CD14-positive monocyte (primary cell): ENCODE measurements at regions not wholly inside any gene's neighbourhood (a gene's known extent, or its start where the extent isn't known, plus 50 kb on each side); places are given as distances from the start of the nearest gene placed in this dataset.
A peak's percentile ranks its signal among the peaks of the same experiment; 100 is the strongest.
"Not testable (repeated sequence)": the region's sequence is repeated elsewhere in the genome, so short reads cannot be mapped to it uniquely, and the experiment has no call there.

ENCODE experiments used
- DNase-seq, 3 donors: peaks; one replicate each; pipeline ENCODE4 v3.0.0-alpha.2; 2011 to 2022
- H2AFZ ChIP-seq: 2 replicates; pipeline ENCODE4 v1.6.0; 2012; ENCODE audit warnings: mild to moderate bottlenecking, low read depth, low read length, inconsistent platforms; ENCODE audit not compliant: insufficient read depth, poor library complexity, severe bottlenecking
- H3K27ac ChIP-seq, 2 donors: 1 replicate in 1 of 2; 2 replicates in 1 of 2; pipeline ENCODE4 v1.5.1; 2012 to 2013; ENCODE audit warnings: low read length in 2 of 2, control low read depth in 1 of 2, inconsistent platforms in 1 of 2, low read depth in 1 of 2, mild to moderate bottlenecking in 1 of 2
- H3K27me3 ChIP-seq, 2 donors: one replicate each; pipeline versions ENCODE4 v1.6.0 to v1.6.1; 2011 to 2013; ENCODE audit warnings: low read length in 2 of 2; ENCODE audit not compliant: control insufficient read depth in 2 of 2, insufficient read depth in 2 of 2
- H3K36me3 ChIP-seq, 2 donors: replicated peaks in 1 of 2; 1 replicate in 1 of 2; 2 replicates in 1 of 2; pipeline versions ENCODE4 v1.5.1 to v1.6.1; 2012 to 2013; ENCODE audit warnings: low read length in 2 of 2, control low read depth in 1 of 2, inconsistent platforms in 1 of 2, mild to moderate bottlenecking in 1 of 2; ENCODE audit not compliant: insufficient read depth in 2 of 2, control insufficient read depth in 1 of 2
- H3K4me1 ChIP-seq, 2 donors: 1 replicate in 1 of 2; 2 replicates in 1 of 2; pipeline versions ENCODE4 v1.5.1 to v1.6.1; 2012 to 2013; ENCODE audit warnings: low read length in 2 of 2, control low read depth in 1 of 2, inconsistent platforms in 1 of 2, mild to moderate bottlenecking in 1 of 2, moderate library complexity in 1 of 2; ENCODE audit not compliant: insufficient read depth in 2 of 2, control insufficient read depth in 1 of 2
- H3K4me2 ChIP-seq: replicated peaks from 2 replicates; pipeline ENCODE3; 2012; ENCODE audit warnings: low read length, moderate library complexity, mild to moderate bottlenecking; ENCODE audit not compliant: poor library complexity, severe bottlenecking; ENCODE audit errors: extremely low read depth
- H3K4me3 ChIP-seq, 3 experiments: fragments of 200-600 bp in 1 of 3; sonication (generic) in 1 of 3; replicated peaks in 1 of 3; 1 replicate in 2 of 3; 2 replicates in 1 of 3; pipeline ENCODE4 v1.5.1; 2011 to 2013; ENCODE audit warnings: low read length in 3 of 3, mild to moderate bottlenecking in 3 of 3, control low read depth in 2 of 3, low read depth in 2 of 3, inconsistent platforms in 1 of 3, moderate library complexity in 1 of 3
- H3K79me2 ChIP-seq: 2 replicates; pipeline ENCODE4 v1.6.0; 2012; ENCODE audit warnings: mild to moderate bottlenecking, control low read depth, inconsistent platforms, low read length, moderate library complexity; ENCODE audit not compliant: insufficient read depth
- H3K9ac ChIP-seq: 2 replicates; pipeline ENCODE4 v1.6.0; 2017; ENCODE audit warnings: low read length, mild to moderate bottlenecking; ENCODE audit not compliant: insufficient read depth, poor library complexity, severe bottlenecking
- H3K9me3 ChIP-seq, 2 donors: replicated peaks in 1 of 2; 1 replicate in 1 of 2; 2 replicates in 1 of 2; pipeline versions ENCODE4 v1.5.1 to v1.6.1; 2012 to 2013; ENCODE audit warnings: low read length in 2 of 2, control low read depth in 1 of 2; ENCODE audit not compliant: control insufficient read depth in 1 of 2, insufficient read depth in 1 of 2
- H4K20me1 ChIP-seq: 2 replicates; pipeline ENCODE4 v1.6.0; 2012; ENCODE audit warnings: mild to moderate bottlenecking, low read length, control low read depth, moderate library complexity; ENCODE audit not compliant: insufficient read depth
- H3K27ac Mint-ChIP-seq, 7 donors: one replicate each; pipeline ENCODE4 v1.8.0; 2020; ENCODE audit warnings: mild to moderate bottlenecking in 7 of 7, mixed read lengths in 7 of 7, moderate library complexity in 6 of 7, inconsistent platforms in 2 of 7
- H3K27me3 Mint-ChIP-seq, 3 donors: one replicate each; pipeline ENCODE4 v1.8.0; 2021 to 2022; ENCODE audit warnings: low read depth in 3 of 3, mild to moderate bottlenecking in 3 of 3, mixed read lengths in 3 of 3, moderate library complexity in 3 of 3, inconsistent platforms in 1 of 3
- H3K36me3 Mint-ChIP-seq, 2 donors: one replicate each; pipeline ENCODE4 v1.8.0; 2020; ENCODE audit warnings: mixed read lengths in 2 of 2, inconsistent platforms in 1 of 2, mild to moderate bottlenecking in 1 of 2
- H3K4me1 Mint-ChIP-seq: one replicate; pipeline ENCODE4 v1.8.0; 2020; ENCODE audit warnings: mild to moderate bottlenecking, mixed read lengths
- H3K4me3 Mint-ChIP-seq, 2 donors: one replicate each; pipeline ENCODE4 v1.8.0; 2020; ENCODE audit warnings: mild to moderate bottlenecking in 2 of 2, mixed read lengths in 2 of 2, moderate library complexity in 1 of 2
- H3K9me3 Mint-ChIP-seq, 7 donors: one replicate each; pipeline ENCODE4 v1.8.0; 2020 to 2022; ENCODE audit warnings: mixed read lengths in 7 of 7, mild to moderate bottlenecking in 6 of 7, moderate library complexity in 6 of 7, inconsistent platforms in 2 of 7
- WGBS: methylation state at CpG from one replicate; pipeline ENCODE4 v1.1.5; 2013; ENCODE audit warnings: missing lambda C conversion rate; ENCODE audit not compliant: insufficient coverage; 5-methylcytosine and 5-hydroxymethylcytosine counted together
- intact Hi-C, 2 donors: fragments of 100-400 bp; cut with micrococcal nuclease; formaldehyde crosslinking; loops; one replicate each; pipeline versions ENCODE4 v1.15.0 to v1.15.1; 2023

DNA sequence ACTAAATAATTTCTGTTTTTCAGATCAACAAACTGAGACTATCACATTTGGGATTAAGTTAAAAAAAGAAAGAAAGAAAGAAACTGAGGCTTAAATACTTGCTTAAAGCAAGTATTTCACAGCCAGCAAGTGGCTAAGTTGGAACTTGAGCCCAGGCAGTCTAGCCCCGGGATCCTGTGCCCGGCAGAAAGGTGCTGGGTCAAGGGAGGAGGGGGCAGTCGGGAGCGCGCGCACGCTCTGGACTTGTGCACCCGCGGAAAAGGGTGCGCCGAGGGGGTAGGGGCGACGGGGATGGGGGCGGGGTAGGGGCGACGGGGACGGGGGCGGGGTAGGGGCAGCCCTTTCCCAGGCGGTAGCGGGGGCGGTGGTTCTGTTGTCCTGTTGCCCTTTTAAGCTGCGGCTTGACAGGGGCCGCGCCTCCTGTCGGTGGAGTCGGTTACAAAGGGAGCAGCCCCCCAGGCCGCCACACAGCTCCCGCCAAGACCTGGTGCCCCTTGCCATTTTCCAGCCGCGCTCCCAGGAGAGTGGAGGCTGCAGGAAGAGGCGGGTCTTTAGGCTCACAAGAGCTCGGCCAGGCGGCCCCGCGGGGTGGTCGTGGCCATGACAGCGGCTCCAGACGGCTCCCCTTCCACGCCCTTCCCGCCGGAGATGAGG lies 60.6 kb downstream of the GOLGA8T start:
- H3K27ac ChIP-seq, H3K4me1 Mint-ChIP-seq, intact Hi-C loops, H3K4me3 Mint-ChIP-seq, H2AFZ ChIP-seq, H3K27ac Mint-ChIP-seq, H3K4me2 ChIP-seq, H3K9me3 Mint-ChIP-seq, H3K36me3 Mint-ChIP-seq, H3K27me3 ChIP-seq, H3K36me3 ChIP-seq, H4K20me1 ChIP-seq, H3K9ac ChIP-seq, H3K79me2 ChIP-seq, H3K4me1 ChIP-seq, H3K9me3 ChIP-seq: not testable (repeated sequence)
- H3K4me3 ChIP-seq, result peak overlapping the region in 2 of 3 experiments; percentile 12 to 34
- WGBS, result no CpG with 5 or more reads among the region's 41 CpGs
- peak in 1 of 3 donors; percentile 0 for DNase-seq
- peaks cover 0 to 11% (median 10%) of the 10 kb centered on the region in 3 donors for H3K27me3 Mint-ChIP-seq

DNA sequence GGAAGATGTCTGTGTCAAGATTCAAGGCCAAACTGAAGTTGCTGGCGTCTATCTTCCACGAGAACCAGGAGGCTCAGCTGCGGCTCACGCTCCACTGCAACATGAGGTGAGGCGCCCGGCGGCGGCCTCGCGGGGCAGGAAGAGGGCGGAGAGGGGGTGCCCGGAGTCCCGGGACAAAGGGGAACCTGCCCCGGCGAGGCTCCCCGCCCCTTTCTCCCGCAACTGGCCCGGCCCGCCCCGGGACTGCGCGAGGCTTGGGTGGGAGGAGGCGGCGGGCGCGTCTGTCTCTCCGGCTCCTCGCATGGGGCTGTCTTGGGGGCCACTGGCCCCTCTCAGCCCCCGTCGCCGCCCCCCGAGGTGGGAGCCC lies 61.1 kb downstream of the GOLGA8T start:
- H3K4me3 ChIP-seq, result peak overlapping the region in 2 of 3 experiments; percentile 12 to 34

DNA sequence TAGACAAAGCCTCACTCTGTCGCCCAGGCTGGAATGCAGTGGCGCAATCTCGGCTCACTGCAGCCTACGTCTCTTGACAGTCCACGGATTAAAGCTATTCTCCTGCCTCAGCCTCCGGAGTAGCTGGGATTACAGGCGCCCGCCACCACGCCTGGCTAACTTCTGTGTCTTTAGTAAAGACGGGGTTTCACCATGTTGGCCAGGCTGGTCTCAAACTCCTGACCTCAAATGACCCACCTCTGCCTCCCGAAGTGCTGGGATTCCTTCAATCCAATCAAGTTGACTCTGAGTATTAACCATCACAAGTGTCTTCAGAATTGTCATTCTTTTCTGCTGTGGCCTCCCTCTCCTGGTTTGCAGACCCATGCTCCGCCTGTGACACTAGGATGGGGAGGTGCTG lies 61.9 kb downstream of the GOLGA8T start:
- intact Hi-C loops, H2AFZ ChIP-seq, H3K9me3 ChIP-seq, H3K9ac ChIP-seq, H3K27ac Mint-ChIP-seq, H3K9me3 Mint-ChIP-seq, H3K79me2 ChIP-seq, H3K36me3 Mint-ChIP-seq, DNase-seq, H3K36me3 ChIP-seq, H4K20me1 ChIP-seq, H3K27me3 ChIP-seq, H3K4me2 ChIP-seq, H3K27ac ChIP-seq, H3K4me3 ChIP-seq, H3K4me1 ChIP-seq, H3K4me1 Mint-ChIP-seq, H3K27me3 Mint-ChIP-seq: not testable (repeated sequence)
- H3K4me3 Mint-ChIP-seq, result peak overlapping the region in 1 of 2 donors; percentile 53
- no CpG with 5 or more reads among the region's 12 CpGs for WGBS

More for the DNA sequence above, 61.1 kb downstream of the GOLGA8T start:
- H3K4me3 Mint-ChIP-seq, H3K9me3 Mint-ChIP-seq, H3K36me3 ChIP-seq, H3K4me1 ChIP-seq, H3K27ac ChIP-seq, H3K36me3 Mint-ChIP-seq, intact Hi-C loops, H3K27ac Mint-ChIP-seq, H3K27me3 ChIP-seq, H3K4me1 Mint-ChIP-seq, H3K79me2 ChIP-seq, H2AFZ ChIP-seq, H3K9me3 ChIP-seq, H3K4me2 ChIP-seq, H3K9ac ChIP-seq, H4K20me1 ChIP-seq: not testable (repeated sequence)
- 0% methylated on average over 6 of the region's 32 CpGs for WGBS
- peaks cover 0 to 11% (median 10%) of the 10 kb centered on the region in 3 donors for H3K27me3 Mint-ChIP-seq
- DNase-seq, result peak; percentile 10 to 26 (median 18)

DNA sequence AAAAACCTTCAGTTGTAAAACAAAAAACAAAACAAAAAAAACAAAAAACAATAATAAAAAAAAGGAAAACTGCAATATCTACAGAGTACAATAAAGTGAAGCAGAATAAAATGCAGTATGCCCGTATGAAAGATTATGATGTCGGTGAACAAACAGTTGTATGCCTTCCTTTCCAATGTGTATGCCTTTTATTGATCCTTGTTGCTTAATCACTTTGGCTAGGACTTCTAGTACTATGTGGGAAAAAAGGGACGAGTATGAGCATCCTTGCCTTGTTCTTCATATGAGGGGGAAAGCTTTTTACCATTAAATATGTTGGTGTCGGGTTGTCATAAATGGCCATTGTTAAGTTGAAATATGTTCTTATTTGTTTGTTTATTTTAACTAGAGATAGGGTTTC lies 66.7 kb downstream of the GOLGA8T start:
- H3K36me3 Mint-ChIP-seq, result not testable (repeated sequence)
- no CpG with 5 or more reads among the region's 4 CpGs for WGBS

More for the DNA sequence above, 66.7 kb downstream of the GOLGA8T start:
- H3K4me2 ChIP-seq, H3K4me3 ChIP-seq, H3K9ac ChIP-seq, H3K27ac Mint-ChIP-seq, H3K4me3 Mint-ChIP-seq, H4K20me1 ChIP-seq, H3K4me1 Mint-ChIP-seq, H3K36me3 ChIP-seq, H3K79me2 ChIP-seq, H3K4me1 ChIP-seq, H3K9me3 Mint-ChIP-seq, H3K27me3 ChIP-seq, H2AFZ ChIP-seq, H3K9me3 ChIP-seq, H3K27ac ChIP-seq, intact Hi-C loops, DNase-seq, H3K27me3 Mint-ChIP-seq: not testable (repeated sequence)
